HG02678 (cell line): ENCODE measurements at regions not wholly inside any gene's neighbourhood (a gene's known extent, or its start where the extent isn't known, plus 50 kb on each side); places are given as distances from the start of the nearest gene placed in this dataset.

ENCODE experiments used
- ATAC-seq: cut with Tn5 transposase; IDR thresholded peaks from one replicate; pipeline ENCODE4 v1.9.1; 2021; ENCODE audit warnings: mild to moderate bottlenecking, moderate library complexity; ENCODE audit not compliant: unreplicated experiment

DNA sequence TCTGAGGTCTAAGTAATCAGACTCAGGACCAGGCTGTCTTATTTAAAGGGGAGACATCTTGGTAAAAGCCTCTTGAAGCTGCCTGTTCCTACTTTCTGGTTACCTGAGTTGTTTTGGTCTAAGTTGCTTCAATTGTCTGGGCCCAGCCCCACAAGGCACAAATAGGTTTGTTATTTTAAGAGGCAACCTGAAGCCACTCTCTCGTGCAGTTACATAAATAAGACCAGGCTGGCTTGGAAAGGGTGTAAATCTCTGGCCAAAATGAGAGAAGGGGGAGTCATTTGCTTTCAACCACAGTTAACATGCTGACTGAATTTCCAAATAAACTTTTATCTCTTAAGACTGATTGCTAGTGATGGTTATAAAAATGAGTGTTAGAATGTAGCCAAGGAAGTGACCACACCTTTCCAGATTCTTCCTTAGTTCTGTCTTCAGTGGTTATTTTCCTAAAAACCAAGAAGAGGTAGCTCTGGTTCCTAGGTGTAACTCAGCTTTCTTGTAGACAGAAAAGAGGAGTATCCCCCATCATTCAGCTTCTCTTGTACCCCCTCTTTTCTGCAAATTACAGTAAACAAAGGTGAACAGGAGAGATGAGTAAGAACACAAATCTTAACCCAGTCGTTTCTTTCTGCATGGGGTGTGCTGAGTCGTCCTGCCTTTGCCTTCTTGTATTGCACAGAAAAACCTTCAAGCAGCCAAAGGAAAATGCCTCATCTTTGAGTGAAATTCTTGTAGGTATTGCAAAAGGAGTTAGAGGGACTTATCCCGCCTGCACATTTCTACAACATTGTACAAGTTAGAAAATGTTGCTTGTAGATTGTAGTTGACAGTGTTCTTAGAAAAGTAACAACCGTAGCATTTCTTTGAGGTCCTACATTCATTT lies 161.5 kb upstream of the NT5C1B start:
- no peak for ATAC-seq

DNA sequence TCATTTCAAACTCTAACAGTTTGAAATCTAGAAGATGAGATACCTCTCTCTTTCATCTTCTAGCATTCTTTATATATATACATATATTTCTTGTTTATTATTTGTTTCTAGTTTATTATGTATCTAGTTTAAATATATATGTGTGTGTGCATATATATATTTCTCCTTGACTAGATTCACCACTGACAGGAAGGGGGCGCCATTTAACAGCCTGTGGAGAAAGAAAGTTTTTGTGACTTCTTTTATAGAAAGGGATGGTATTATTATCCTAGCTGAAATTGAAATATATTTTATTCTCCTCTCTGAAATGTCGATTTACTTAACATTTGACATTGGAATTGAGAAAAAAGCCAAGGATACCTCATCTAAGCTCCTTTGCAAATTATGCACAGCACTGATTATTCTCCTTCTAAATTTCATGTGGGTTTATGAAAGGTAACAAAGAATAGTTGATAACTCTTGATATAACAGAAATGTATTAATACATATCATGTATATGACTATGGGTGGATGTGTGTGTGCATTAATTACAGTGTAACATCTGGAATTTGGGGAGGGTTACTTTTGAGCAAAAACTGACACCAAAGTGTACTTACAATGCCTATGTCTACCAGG lies 160.7 kb upstream of the NT5C1B start:
- no peak for ATAC-seq

DNA sequence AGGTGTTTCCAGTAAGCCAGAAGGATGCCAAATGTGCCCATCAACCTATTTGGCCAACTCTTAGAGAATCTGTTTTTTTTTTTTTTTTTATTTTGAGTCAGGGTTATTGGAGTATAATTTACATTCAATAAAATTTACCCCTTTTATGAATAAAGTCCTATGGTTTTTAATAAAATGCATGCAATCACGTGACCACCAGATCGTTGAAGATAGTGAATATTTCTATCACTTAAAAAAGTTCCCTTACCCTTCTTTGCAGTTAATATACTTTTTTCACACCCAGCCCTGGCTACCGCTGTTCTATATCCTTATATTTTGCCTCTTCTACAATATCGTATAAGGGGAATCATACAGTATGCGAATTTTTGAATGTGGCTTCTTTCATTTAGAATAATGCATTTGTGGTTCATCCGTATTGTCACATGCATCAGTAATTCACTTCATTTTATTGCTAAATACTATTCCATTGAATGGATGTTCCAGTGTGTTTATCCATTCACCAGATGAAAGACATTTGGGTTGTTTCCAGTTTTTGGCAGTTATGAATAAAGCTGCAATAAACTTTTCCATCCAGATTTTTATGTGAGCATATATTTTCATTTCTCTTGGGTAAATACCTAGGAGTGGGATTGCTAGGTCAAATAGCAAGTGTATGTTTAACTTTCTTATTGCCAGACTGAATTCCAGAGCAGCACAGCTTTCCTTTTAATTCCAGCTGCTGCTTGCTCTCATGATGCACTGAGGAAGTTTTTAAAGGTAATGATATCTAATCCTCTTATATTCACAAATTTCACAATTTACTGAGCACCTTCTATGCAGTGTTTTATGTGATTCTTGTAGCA lies 156.3 kb upstream of the NT5C1B start:
- ATAC-seq, result no peak

DNA sequence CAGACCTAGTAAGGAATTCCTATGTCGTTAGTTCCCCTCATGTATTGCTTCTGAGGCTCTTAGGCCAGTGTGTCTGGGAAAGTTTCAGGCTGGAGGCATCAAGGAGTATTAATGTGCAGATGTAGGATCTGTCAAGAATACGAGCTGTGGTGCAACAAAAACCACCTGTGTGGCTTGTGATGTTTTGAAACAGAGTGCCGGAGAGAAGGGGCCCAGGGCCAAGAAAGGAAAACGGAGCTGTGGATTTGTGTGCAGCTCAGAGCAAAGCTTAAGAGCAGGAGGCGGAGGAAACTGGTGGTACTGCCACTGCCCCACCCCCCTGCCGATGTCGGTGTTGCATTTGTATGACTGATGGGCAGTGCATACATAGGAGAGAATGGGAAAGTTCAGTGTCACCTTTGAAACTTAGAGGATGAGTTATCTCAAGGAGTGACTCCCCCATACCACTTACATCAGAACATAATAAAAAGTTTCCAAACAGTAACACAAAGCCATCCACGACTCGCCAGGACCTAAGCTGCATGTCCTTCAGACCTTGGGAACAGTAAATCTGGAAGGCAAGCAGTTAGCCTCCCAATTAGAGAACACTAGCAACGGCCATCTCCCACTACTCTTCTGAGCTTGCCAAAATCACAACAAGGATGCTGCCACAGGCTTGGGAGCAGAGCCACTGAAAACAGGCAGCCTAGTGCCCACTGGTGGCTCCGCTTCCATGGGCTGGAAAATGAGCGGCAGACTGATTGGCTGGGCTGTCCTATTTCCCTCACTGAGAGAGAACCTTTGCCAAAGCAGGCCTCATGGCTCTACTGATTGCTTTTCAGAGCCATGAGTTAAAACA lies 152.7 kb upstream of the NT5C1B start:
- no peak for ATAC-seq

DNA sequence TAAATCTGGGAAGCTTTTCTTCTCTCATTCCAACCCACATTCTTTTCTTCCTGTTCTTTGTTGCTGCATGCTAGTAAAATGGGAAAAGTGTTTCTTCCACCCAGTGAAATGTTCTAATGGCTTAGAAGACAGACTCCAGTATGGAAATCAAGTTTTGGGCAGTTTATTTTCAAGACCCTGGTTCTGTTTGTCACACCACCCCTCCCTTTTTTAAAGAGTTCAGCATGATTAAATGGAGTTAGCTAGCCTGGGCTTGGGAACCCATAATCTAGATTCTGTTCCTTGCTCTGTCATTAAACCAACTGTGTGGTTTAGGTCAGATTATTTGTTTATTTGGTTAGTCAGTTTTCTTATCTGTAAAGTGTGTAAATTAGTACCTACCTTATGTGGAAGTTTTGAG lies 151.8 kb upstream of the NT5C1B start:
- ATAC-seq, result no peak

- ATAC-seq, result no peak
These were observed 151.1 kb upstream of the NT5C1B start for GRCh38 chr2:18740474-18740881.

GRCh38 chr2:18731666-18732065 lies 142.3 kb upstream of the NT5C1B start:
- no peak for ATAC-seq

DNA sequence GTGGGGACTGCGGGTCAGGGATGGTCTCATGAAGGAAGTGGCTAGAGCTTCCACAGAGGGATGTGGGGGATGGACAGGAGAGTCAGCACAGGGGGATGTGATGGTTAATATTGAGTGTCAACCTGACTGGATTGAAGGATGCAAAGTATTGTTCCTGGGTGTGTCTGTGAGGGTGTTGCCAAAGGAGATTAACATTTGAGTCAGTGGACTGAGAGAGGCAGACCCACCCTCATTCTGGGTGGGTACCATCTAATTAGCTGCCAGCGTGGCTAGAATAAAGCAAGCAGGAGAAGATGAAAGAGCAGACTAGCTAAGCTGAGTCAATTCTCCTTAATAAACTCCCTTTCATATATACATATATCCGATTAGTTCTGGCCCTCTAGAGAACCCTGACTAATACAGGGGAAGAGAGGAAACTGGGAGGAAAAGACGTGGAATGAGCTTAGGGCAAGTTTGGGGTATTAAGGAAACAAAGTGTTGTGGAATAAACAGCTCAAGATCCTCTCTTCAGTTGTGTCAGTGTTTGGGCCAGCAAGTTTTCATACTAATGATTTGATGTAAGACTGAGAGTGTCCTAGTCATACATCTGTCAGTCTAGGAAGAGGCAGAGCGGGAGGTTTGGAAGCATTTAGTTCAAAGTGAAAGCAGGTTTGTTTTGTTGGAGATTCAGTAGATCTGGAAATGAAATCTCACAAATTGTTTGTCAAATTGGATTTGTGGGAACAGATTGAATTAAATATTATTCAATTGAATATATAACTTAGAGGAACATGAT lies 135.2 kb upstream of the NT5C1B start:
- ATAC-seq, result no peak

- ATAC-seq, result no peak
These were observed 133.8 kb upstream of the NT5C1B start for GRCh38 chr2:18723219-18723618.

- no peak for ATAC-seq
These were observed 132.7 kb upstream of the NT5C1B start for GRCh38 chr2:18722101-18722500.

GRCh38 chr2:18721038-18721922 lies 131.9 kb upstream of the NT5C1B start:
- ATAC-seq, result no peak

GRCh38 chr2:18719978-18720775 lies 130.8 kb upstream of the NT5C1B start:
- no peak for ATAC-seq

GRCh38 chr2:18708203-18708715 lies 118.9 kb upstream of the NT5C1B start:
- ATAC-seq, result no peak

DNA sequence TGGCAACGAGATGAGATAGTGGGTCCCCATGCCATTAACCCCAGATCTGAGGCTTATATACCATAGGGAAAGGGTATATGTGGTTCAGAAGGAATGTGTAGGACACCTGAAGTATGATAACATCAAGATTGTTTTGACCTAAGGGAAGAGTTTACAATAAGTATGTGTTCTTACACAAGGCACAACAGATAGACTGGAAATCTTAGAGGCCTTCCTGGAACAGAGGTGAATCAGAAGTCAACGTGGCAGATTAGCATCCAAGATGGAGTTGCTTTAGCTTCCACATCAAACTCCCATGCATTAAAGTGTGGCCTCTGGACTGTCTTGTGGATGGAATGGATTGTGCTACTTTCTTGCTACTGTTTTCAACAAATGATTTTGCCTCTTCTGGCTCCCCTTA lies 116.6 kb upstream of the NT5C1B start:
- ATAC-seq, result no peak

DNA sequence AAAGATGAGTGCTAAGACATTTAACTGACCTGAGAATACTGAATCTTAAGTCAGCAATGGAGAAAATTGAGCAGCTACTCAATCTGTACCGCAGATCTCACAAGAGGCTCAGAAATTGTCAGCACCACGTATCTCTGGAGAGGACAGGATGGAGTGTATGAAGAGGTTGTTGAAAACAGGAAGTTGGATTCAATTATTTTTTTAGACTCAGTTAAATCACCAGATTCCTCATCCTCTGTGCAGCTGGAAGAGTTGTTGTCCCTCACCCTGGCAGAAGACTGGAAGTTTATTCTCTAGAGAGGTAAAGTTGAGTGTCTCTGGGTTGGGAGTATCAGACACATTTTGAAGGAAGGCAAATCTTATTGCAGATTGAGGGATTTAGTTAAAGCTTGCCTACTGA lies 114.9 kb upstream of the NT5C1B start:
- no peak for ATAC-seq

DNA sequence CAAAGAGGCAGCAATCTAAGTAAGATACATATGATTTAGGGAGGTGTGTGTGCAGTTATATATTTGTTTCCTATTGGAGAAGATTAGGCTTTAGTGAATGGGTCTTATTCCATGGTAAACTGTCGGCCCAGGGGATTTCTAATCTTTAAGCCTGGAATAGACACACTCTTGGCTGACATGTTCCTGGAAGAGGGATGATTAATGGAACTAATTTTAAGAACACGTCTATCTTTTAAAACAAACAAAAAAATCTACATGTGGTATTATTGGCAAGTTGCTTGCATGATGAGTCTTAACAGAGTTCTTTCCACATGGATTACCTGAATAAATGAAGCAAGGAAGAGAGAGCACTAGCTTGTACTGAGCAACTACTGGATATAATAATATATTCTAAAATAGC lies 114.2 kb upstream of the NT5C1B start:
- no peak for ATAC-seq

DNA sequence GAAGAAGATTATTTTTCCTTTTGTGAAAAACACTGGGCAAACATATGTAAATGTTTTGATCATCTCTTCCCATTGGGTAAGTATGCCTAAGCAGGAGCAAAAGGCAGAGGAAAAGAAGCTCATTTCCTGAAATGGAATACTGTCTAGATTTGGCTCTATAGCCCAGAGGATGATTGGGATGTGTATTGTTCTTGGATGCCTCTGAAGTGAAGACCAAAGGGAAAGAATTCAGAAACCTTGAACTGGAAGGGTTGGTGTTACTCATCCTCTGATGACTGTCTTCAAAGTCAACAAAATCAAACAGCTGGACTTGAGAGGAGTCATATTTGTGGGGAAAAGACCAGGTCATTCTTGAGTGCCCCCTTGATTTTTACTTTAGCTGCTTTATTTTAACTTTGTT lies 112.6 kb upstream of the NT5C1B start:
- ATAC-seq, result no peak

GRCh38 chr2:18701546-18701945 lies 112.2 kb upstream of the NT5C1B start:
- ATAC-seq, result no peak
